Right lobe of liver (tissue), 4 donors: ENCODE measurements at regions not wholly inside any gene's neighbourhood (a gene's known extent, or its start where the extent isn't known, plus 50 kb on each side); places are given as distances from the start of the nearest gene placed in this dataset.

Experiments used
- POLR2A ChIP-seq: fragments of 450-650 bp; IDR thresholded peaks from one replicate; pipeline ENCODE4 v1.6.1; 2017; ENCODE audit warnings: antibody characterized with exemption, mild to moderate bottlenecking
- TF ChIP-seq, protein P1 (sequence below), 4 donors: fragments of 200-600 bp in 3 of 4; fragments of 450-650 bp in 1 of 4; IDR thresholded peaks; one replicate each; pipeline versions ENCODE4 v1.5.1 to v1.8.0; 2016 to 2022; ENCODE audit warnings: antibody characterized with exemption in 4 of 4, mild to moderate bottlenecking in 2 of 4
- donor health status: DM: no; HTN: no; CAD: no.
- donor health status: DM: no; HTN: no; CAD: no.
- donor health status: DM: no; HTN: yes; CAD: no.

DNA sequence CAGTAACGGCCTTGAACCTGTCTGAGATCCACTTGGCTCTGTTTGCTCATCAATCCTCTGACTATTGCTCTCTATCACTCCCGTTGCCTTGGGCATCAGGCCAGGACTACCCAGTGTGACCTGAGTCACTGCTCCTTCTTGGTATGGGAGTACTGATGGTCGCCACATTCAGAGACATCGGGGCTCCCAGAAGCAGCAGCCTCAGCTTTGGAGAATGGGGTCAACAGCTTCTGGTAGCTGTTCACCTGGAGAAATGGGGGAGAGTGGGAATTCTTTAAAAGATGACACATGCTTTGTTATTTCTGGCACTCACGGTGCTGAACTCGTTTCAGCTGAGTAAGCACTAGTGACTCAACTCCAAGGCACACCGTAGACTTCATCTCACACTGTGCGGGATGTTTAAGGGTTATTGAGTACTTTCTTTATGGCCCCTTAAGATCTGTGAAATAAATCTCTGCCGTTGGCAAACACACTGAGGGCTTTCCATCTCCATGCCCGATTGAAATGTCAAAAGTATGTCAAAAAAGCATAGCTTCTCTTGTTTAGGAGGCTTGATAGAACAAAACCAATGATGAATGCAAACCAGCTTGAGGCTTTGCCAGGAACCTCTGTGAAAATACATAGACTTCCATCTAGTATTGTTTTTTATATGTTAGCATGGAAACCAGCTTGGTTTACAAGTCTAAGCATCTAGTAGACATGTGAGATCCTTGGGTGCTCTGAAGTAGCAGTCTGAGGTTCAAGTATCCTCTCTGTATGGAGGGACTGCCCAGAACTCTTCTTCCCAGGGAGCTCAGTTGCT lies 333.1 kb downstream of the CXCL12 start:
- TF ChIP-seq, protein P1, sequence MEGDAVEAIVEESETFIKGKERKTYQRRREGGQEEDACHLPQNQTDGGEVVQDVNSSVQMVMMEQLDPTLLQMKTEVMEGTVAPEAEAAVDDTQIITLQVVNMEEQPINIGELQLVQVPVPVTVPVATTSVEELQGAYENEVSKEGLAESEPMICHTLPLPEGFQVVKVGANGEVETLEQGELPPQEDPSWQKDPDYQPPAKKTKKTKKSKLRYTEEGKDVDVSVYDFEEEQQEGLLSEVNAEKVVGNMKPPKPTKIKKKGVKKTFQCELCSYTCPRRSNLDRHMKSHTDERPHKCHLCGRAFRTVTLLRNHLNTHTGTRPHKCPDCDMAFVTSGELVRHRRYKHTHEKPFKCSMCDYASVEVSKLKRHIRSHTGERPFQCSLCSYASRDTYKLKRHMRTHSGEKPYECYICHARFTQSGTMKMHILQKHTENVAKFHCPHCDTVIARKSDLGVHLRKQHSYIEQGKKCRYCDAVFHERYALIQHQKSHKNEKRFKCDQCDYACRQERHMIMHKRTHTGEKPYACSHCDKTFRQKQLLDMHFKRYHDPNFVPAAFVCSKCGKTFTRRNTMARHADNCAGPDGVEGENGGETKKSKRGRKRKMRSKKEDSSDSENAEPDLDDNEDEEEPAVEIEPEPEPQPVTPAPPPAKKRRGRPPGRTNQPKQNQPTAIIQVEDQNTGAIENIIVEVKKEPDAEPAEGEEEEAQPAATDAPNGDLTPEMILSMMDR (IDR thresholded peaks at IDR 0.05) = no peak
- TF ChIP-seq POLR2A = no peak
